GM10266 (cell line): ENCODE measurements at regions not wholly inside any gene's neighbourhood (a gene's known extent, or its start where the extent isn't known, plus 50 kb on each side); places are given as distances from the start of the nearest gene placed in this dataset.

Source experiments
- DNase-seq: peaks from one replicate; pipeline ENCODE4 v3.0.0; 2012; ENCODE audit errors: extremely low spot score
- CTCF ChIP-seq: IDR thresholded peaks from 2 replicates; pipeline ENCODE4 v1.5.1; 2012; ENCODE audit warnings: mild to moderate bottlenecking, low read depth; ENCODE audit not compliant: control insufficient read depth, insufficient read depth; ENCODE audit errors: missing control alignments

DNA sequence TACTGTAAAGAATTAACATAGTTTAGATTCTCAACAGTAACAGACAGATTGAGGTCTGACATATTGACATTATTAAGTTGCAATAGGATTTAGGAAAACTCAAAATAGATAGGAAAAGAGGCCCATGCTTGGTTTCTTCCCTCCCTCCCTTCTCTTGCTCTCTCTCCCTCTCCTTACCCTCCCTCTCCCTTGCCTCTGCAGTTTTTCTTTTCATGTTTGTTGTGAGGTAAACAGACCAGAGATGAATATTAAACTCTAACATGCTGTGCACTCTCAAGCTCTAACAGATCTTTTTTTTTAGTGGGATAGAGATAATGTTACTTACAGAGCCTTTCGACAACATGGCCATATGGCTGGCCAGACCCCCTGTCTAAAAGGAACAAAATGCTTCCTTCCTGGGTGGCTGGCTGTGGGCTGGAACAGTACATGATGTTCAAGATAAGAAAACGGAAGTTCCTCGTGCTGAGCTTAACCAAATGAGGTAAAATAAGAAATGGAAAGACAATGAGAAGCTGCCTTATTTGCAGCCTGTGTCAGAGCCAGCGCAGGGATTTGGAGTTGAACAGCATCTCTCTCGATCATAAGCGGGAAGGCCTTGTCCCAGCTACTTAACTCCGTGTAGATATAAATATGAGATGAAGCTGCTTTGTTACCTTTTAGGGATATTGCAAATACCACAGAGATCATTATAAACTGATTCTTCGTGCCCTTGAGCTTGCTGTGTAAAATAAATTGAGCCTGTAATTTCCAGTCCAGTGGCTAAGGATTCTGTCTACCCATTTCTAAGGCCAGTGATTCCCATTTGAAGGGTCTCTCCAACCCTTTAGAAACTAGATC lies 391.9 kb upstream of the NPVF start:
- no peak for DNase-seq
- no peak for TF ChIP-seq CTCF

- TF ChIP-seq CTCF = no peak
- DNase-seq = no peak
Measured at GRCh38 chr7:25621993-25622392, 393.7 kb upstream of the NPVF start.

GRCh38 chr7:25622695-25623094 lies 394.4 kb upstream of the NPVF start:
- DNase-seq = no peak
- TF ChIP-seq CTCF = no peak

DNA sequence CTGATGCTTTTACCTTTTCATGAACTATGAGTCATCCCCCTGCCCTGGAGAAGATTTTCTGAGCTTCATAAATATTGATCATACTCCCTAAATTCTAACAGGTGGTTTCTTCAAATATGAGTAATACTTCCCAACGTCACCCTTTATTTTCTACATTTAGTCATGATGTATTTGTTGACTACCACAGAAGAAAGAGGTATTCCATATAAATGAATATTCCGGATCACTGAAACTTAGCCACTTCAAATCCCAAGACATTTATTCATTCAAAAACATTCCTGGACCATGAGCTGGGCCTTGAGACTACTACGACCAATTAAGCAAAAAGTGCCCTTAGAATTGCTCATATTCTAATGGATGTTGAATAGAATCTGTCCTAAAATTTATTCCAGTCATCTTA lies 395.8 kb upstream of the NPVF start:
- no peak for TF ChIP-seq CTCF
- no peak for DNase-seq

- no peak for DNase-seq
- TF ChIP-seq CTCF = no peak
Measured at GRCh38 chr7:25624833-25625232, 396.5 kb upstream of the NPVF start.

GRCh38 chr7:25625306-25625992 lies 397.2 kb upstream of the NPVF start:
- no peak for TF ChIP-seq CTCF
- no peak for DNase-seq

- DNase-seq = no peak
- no peak for TF ChIP-seq CTCF
Measured at GRCh38 chr7:25626451-25627131, 398.3 kb upstream of the NPVF start.
